Neural progenitor cell (in vitro differentiated cells): ENCODE measurements at regions not wholly inside any gene's neighbourhood (a gene's known extent, or its start where the extent isn't known, plus 50 kb on each side); places are given as distances from the start of the nearest gene placed in this dataset.

Source experiments
- DNase-seq: peaks from one replicate; pipeline ENCODE4 v3.0.0-alpha.2; 2016; ENCODE audit warnings: low spot score
- H2AFZ ChIP-seq: fragments of 200-600 bp; sonication (generic); replicated peaks from 2 replicates; pipeline ENCODE4 v1.6.1; 2016; ENCODE audit warnings: antibody characterized with exemption
- H3F3A ChIP-seq: fragments of 200-600 bp; sonication (generic); 2 replicates; pipeline ENCODE4 v1.6.1; 2016; ENCODE audit warnings: antibody characterized with exemption, low read depth
- H3K27ac ChIP-seq: fragments of 200-600 bp; sonication (generic); 2 replicates; pipeline ENCODE4 v1.5.1; 2016; ENCODE audit warnings: mild to moderate bottlenecking
- H3K27me3 ChIP-seq: fragments of 200-600 bp; sonication (generic); 2 replicates; pipeline ENCODE4 v1.6.1; 2016; ENCODE audit warnings: mild to moderate bottlenecking, moderate library complexity
- H3K36me3 ChIP-seq: fragments of 200-600 bp; sonication (generic); 2 replicates; pipeline ENCODE4 v1.5.1; 2016
- H3K4me1 ChIP-seq: fragments of 200-600 bp; sonication (generic); 2 replicates; pipeline ENCODE4 v1.6.1; 2016; ENCODE audit warnings: mixed run types
- H3K4me2 ChIP-seq: fragments of 200-600 bp; sonication (generic); 2 replicates; pipeline ENCODE4 v1.6.1; 2016
- H3K4me3 ChIP-seq: fragments of 200-600 bp; sonication (generic); 2 replicates; pipeline ENCODE4 v1.5.1; 2016
- H3K79me2 ChIP-seq: fragments of 200-600 bp; sonication (generic); 2 replicates; pipeline ENCODE4 v1.6.1; 2016; ENCODE audit warnings: low read depth
- H3K9ac ChIP-seq: fragments of 200-600 bp; sonication (generic); 2 replicates; pipeline ENCODE4 v1.6.1; 2016
- H3K9me3 ChIP-seq: fragments of 200-600 bp; sonication (generic); 2 replicates; pipeline ENCODE4 v1.5.1; 2016; ENCODE audit warnings: low read depth
- H4K20me1 ChIP-seq: fragments of 200-600 bp; sonication (generic); 2 replicates; pipeline ENCODE4 v1.6.1; 2016; ENCODE audit warnings: low read depth
- H3K27ac Mint-ChIP-seq: 3 replicates; pipeline ENCODE4 v1.8.0; 2021; ENCODE audit warnings: mixed read lengths
- H3K27me3 Mint-ChIP-seq: 2 replicates; pipeline ENCODE4 v1.8.0; 2022; ENCODE audit warnings: low read depth, mild to moderate bottlenecking, inconsistent platforms, moderate library complexity, mixed read lengths; ENCODE audit not compliant: insufficient read depth
- H3K36me3 Mint-ChIP-seq: 3 replicates; pipeline ENCODE4 v1.8.0; 2021; ENCODE audit warnings: mixed read lengths
- H3K4me1 Mint-ChIP-seq: 3 replicates; pipeline ENCODE4 v1.8.0; 2021; ENCODE audit warnings: mixed read lengths
- H3K4me3 Mint-ChIP-seq: 3 replicates; pipeline ENCODE4 v1.8.0; 2021; ENCODE audit warnings: mild to moderate bottlenecking, moderate library complexity, mixed read lengths
- H3K9me3 Mint-ChIP-seq: 3 replicates; pipeline ENCODE4 v1.8.0; 2020; ENCODE audit warnings: mixed read lengths
- EZH2 ChIP-seq: fragments of 200-600 bp; sonication (generic); IDR thresholded peaks from 2 replicates; pipeline ENCODE4 v1.6.1; 2017; ENCODE audit warnings: antibody characterized with exemption, mild to moderate bottlenecking, moderate library complexity
- EZH2phosphoT487 ChIP-seq: fragments of 200-600 bp; sonication (generic); IDR thresholded peaks from 2 replicates; pipeline ENCODE4 v1.6.1; 2017; ENCODE audit warnings: antibody characterized with exemption
- TF ChIP-seq, protein P1 (sequence below): fragments of 200-600 bp; sonication (generic); IDR thresholded peaks from 2 replicates; pipeline ENCODE4 v1.5.1; 2017; ENCODE audit warnings: antibody characterized with exemption, mild to moderate bottlenecking

DNA sequence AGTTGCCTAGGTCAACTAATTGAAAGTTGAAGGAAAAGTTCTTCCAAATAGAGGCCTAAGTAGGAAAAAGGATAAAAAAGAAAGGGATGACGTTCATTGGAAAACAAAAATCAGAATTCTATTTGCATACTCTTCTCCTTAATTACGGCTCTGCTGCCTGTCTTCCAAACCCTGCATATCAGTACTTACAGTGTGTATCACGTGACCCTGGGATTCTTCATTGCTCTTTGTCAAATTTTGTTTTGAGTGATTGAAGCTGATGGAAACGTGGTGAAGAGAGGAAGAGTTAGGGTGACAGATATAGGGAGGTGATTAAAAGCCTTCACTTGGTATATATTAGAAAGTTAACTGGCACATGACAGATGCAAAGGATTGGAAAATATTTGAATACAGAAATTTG, 97.9 kb downstream of the ZNF92 start:
- TF ChIP-seq EZH2phosphoT487: no peak
- TF ChIP-seq, protein P1, sequence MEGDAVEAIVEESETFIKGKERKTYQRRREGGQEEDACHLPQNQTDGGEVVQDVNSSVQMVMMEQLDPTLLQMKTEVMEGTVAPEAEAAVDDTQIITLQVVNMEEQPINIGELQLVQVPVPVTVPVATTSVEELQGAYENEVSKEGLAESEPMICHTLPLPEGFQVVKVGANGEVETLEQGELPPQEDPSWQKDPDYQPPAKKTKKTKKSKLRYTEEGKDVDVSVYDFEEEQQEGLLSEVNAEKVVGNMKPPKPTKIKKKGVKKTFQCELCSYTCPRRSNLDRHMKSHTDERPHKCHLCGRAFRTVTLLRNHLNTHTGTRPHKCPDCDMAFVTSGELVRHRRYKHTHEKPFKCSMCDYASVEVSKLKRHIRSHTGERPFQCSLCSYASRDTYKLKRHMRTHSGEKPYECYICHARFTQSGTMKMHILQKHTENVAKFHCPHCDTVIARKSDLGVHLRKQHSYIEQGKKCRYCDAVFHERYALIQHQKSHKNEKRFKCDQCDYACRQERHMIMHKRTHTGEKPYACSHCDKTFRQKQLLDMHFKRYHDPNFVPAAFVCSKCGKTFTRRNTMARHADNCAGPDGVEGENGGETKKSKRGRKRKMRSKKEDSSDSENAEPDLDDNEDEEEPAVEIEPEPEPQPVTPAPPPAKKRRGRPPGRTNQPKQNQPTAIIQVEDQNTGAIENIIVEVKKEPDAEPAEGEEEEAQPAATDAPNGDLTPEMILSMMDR: no peak
- no peak for TF ChIP-seq EZH2
- DNase-seq: no peak
- H3K4me3 ChIP-seq: no peak overlapping the region
- no peaks in the 10 kb centered on the region for H3K36me3 ChIP-seq
- no peaks in the 10 kb centered on the region for H4K20me1 ChIP-seq
- peaks cover 8% of the 10 kb centered on the region for H3K27me3 Mint-ChIP-seq
- H3K4me1 ChIP-seq: no peaks in the 10 kb centered on the region
- no peak overlapping the region for H3K4me3 Mint-ChIP-seq
- H3K4me2 ChIP-seq: no peak overlapping the region
- peaks cover 13% of the 10 kb centered on the region for H3K9me3 Mint-ChIP-seq
- H3F3A ChIP-seq: no peaks in the 10 kb centered on the region
- H3K4me1 Mint-ChIP-seq: peaks cover 6% of the 10 kb centered on the region
- no peak overlapping the region for H3K9ac ChIP-seq
- H3K27me3 ChIP-seq: no peaks in the 10 kb centered on the region
- no peaks in the 10 kb centered on the region for H3K79me2 ChIP-seq
- H2AFZ ChIP-seq: no peak overlapping the region
- no peaks in the 10 kb centered on the region for H3K9me3 ChIP-seq
- no peaks in the 10 kb centered on the region for H3K36me3 Mint-ChIP-seq
- no peak overlapping the region for H3K27ac ChIP-seq
- no peak overlapping the region for H3K27ac Mint-ChIP-seq

- no peaks in the 10 kb centered on the region for H3K36me3 ChIP-seq
- Mint-ChIP-seq H3K27ac (no peak overlapping the region), H3K4me3 (no peak overlapping the region), H3K4me1 (no peaks in the 10 kb centered on the region), H3K36me3 (no peaks in the 10 kb centered on the region), H3K27me3 (peaks cover 7% of the 10 kb centered on the region), H3K9me3 (peaks cover 17% of the 10 kb centered on the region)
- H3K4me2 ChIP-seq: no peak overlapping the region
- no peaks in the 10 kb centered on the region for H4K20me1 ChIP-seq
- no peak for DNase-seq
- H3K4me3 ChIP-seq: no peak overlapping the region
- TF ChIP-seq, protein P1: no peak
- TF ChIP-seq EZH2phosphoT487: no peak
- TF ChIP-seq EZH2: no peak
- no peaks in the 10 kb centered on the region for H3K27me3 ChIP-seq
- H3F3A ChIP-seq: no peaks in the 10 kb centered on the region
- H3K79me2 ChIP-seq: no peaks in the 10 kb centered on the region
- H3K9me3 ChIP-seq: no peaks in the 10 kb centered on the region
- no peaks in the 10 kb centered on the region for H3K4me1 ChIP-seq
- no peak overlapping the region for H2AFZ ChIP-seq
- no peak overlapping the region for H3K9ac ChIP-seq
- no peak overlapping the region for H3K27ac ChIP-seq
These were observed 101.5 kb downstream of the ZNF92 start for GRCh38 chr7:65475040-65475726.

DNA sequence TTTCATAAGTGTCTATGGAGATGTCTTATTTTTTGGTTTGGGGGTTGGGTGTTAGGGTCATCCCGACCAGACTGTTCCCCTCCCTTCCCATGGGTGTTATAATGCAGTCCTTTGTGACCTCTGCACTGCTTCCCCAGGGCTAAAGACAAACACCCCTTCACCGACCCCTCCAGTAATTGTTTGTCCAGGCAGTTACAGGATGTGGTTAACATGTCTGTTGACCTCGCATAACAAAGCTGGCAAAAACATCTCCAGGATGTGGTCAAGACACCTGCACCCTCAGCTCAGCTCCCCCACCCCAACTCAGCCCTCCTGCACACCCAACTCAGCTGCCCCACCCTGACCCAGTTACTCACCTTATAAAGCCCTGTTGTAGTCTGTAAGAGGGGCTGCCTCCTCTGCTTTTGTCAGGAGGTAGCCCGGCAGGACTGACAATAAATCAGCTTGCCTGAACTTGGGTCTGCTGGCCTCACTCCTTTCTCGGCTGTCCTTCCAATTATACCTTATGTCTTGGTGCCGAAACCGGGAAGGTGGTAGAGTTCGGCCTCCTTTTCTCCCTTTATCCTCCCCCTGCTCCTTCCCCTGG, 102.2 kb downstream of the ZNF92 start:
- no peak for DNase-seq
- Mint-ChIP-seq H3K4me3 (no peak overlapping the region), H3K27me3 (peaks cover 7% of the 10 kb centered on the region), H3K36me3 (no peaks in the 10 kb centered on the region), H3K4me1 (no peaks in the 10 kb centered on the region), H3K9me3 (peaks cover 17% of the 10 kb centered on the region), H3K27ac (no peak overlapping the region)
- TF ChIP-seq EZH2phosphoT487 (no peak), EZH2 (no peak)
- TF ChIP-seq, protein P1: no peak
- H3K4me2 ChIP-seq: no peak overlapping the region
- H3K27ac ChIP-seq: no peak overlapping the region
- no peaks in the 10 kb centered on the region for H3F3A ChIP-seq
- H3K9ac ChIP-seq: no peak overlapping the region
- no peaks in the 10 kb centered on the region for H3K36me3 ChIP-seq
- H3K9me3 ChIP-seq: no peaks in the 10 kb centered on the region
- H3K27me3 ChIP-seq: no peaks in the 10 kb centered on the region
- H3K79me2 ChIP-seq: no peaks in the 10 kb centered on the region
- H2AFZ ChIP-seq: no peak overlapping the region
- H3K4me1 ChIP-seq: no peaks in the 10 kb centered on the region
- no peaks in the 10 kb centered on the region for H4K20me1 ChIP-seq
- H3K4me3 ChIP-seq: no peak overlapping the region
